ENCODE measurements at regions not wholly inside any gene's neighbourhood (a gene's known extent, or its start where the extent isn't known, plus 50 kb on each side); places are given as distances from the start of the nearest gene placed in this dataset.

DNA sequence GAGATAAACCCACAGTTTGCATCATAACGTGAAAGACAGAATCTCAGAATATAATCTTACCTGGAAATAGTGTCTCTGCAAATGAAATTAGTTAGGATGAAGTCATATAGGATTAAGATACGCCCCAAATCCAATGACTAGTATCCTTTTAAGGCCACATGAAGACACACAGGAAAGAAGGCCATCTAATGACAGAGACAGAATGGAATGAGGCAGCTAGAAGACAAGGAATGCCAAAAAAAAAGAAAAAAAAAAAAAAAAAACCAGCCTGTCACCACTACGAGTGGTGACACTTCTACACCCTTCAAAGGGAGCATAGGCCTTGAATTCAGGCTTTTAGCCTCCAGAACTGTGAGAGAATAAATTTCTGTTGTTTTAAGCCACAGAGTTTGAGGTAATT lies 82.9 kb downstream of the HYCC1 start:
- Histone ChIP-seq H3K4me3 (ENCODE audit: low read length) (no peak overlapping the region), H3K9ac (ENCODE audit: low read length) (no peak overlapping the region), H3K79me2 (ENCODE audit: low read length) (no peaks in the 10 kb centered on the region), H2AFZ (ENCODE audit: low read length) (no peak overlapping the region), H3F3A (ENCODE audit: insufficient read depth, low read length) (no peaks in the 10 kb centered on the region), H3K4me2 (ENCODE audit: low read depth, low read length) (no peak overlapping the region), H4K20me1 (ENCODE audit: insufficient read depth, low read length) (no peaks in the 10 kb centered on the region), H3K9me2 (replicated peaks; ENCODE audit: insufficient read depth, low read length) (no peaks in the 10 kb centered on the region), H3K4me1 (ENCODE audit: low read length) (no peaks in the 10 kb centered on the region), H3K27ac (ENCODE audit: low read length) (no peak overlapping the region), H3K27me3 (replicated peaks; ENCODE audit: insufficient read depth, low read length) (no peaks in the 10 kb centered on the region), H3K9me3 (replicated peaks; ENCODE audit: insufficient read depth, low read length) (no peaks in the 10 kb centered on the region), H3K36me3 (replicated peaks; ENCODE audit: insufficient read depth, low read length) (no peaks in the 10 kb centered on the region)
- TF ChIP-seq EZH2 (optimal IDR thresholded peaks at IDR 0.05; ENCODE audit: low read depth, low read length) (no peak), EZH2phosphoT487 (IDR thresholded peaks at IDR 0.05; ENCODE audit: low read length) (no peak)
- TF ChIP-seq, protein P1, sequence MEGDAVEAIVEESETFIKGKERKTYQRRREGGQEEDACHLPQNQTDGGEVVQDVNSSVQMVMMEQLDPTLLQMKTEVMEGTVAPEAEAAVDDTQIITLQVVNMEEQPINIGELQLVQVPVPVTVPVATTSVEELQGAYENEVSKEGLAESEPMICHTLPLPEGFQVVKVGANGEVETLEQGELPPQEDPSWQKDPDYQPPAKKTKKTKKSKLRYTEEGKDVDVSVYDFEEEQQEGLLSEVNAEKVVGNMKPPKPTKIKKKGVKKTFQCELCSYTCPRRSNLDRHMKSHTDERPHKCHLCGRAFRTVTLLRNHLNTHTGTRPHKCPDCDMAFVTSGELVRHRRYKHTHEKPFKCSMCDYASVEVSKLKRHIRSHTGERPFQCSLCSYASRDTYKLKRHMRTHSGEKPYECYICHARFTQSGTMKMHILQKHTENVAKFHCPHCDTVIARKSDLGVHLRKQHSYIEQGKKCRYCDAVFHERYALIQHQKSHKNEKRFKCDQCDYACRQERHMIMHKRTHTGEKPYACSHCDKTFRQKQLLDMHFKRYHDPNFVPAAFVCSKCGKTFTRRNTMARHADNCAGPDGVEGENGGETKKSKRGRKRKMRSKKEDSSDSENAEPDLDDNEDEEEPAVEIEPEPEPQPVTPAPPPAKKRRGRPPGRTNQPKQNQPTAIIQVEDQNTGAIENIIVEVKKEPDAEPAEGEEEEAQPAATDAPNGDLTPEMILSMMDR (IDR thresholded peaks at IDR 0.05; ENCODE audit: low read length) = no peak
- DNase-seq = no peak

DNA sequence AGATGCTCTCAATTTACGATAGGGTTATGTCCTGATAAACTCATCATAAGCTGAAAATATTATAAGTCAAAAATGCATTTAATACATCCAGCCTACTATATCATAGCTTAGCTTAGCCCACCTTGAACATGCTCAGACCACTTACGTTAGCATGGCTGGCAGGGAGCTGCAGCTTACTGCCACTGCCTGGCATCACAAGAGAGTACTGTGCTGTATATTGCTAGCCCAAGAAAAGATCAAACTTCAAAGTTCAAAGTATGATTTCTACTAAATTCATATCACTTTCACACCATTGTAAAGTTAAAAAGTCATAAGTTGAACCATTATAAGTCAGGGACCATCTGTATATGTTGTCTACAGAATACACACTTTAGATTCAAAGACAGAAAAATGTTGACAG lies 91.6 kb downstream of the HYCC1 start:
- no peaks in the 10 kb centered on the region for H4K20me1 ChIP-seq (ENCODE audit: insufficient read depth, low read length)
- H3F3A ChIP-seq (ENCODE audit: insufficient read depth, low read length) = no peaks in the 10 kb centered on the region
- no peak overlapping the region for H3K9ac ChIP-seq (ENCODE audit: low read length)
- no peak overlapping the region for H3K27ac ChIP-seq (ENCODE audit: low read length)
- H3K36me3 ChIP-seq (replicated peaks; ENCODE audit: insufficient read depth, low read length) = no peaks in the 10 kb centered on the region
- TF ChIP-seq EZH2phosphoT487 (IDR thresholded peaks at IDR 0.05; ENCODE audit: low read length) (no peak), EZH2 (optimal IDR thresholded peaks at IDR 0.05; ENCODE audit: low read depth, low read length) (no peak)
- TF ChIP-seq, protein P1 (IDR thresholded peaks at IDR 0.05; ENCODE audit: low read length) = no peak
- H3K9me3 ChIP-seq (replicated peaks; ENCODE audit: insufficient read depth, low read length) = no peaks in the 10 kb centered on the region
- no peak overlapping the region for H3K4me3 ChIP-seq (ENCODE audit: low read length)
- DNase-seq = no peak
- no peaks in the 10 kb centered on the region for H3K4me1 ChIP-seq (ENCODE audit: low read length)
- H2AFZ ChIP-seq (ENCODE audit: low read length) = no peak overlapping the region
- no peaks in the 10 kb centered on the region for H3K79me2 ChIP-seq (ENCODE audit: low read length)
- no peaks in the 10 kb centered on the region for H3K27me3 ChIP-seq (replicated peaks; ENCODE audit: insufficient read depth, low read length)
- H3K4me2 ChIP-seq (ENCODE audit: low read depth, low read length) = no peak overlapping the region
- H3K9me2 ChIP-seq (replicated peaks; ENCODE audit: insufficient read depth, low read length) = no peaks in the 10 kb centered on the region

DNA sequence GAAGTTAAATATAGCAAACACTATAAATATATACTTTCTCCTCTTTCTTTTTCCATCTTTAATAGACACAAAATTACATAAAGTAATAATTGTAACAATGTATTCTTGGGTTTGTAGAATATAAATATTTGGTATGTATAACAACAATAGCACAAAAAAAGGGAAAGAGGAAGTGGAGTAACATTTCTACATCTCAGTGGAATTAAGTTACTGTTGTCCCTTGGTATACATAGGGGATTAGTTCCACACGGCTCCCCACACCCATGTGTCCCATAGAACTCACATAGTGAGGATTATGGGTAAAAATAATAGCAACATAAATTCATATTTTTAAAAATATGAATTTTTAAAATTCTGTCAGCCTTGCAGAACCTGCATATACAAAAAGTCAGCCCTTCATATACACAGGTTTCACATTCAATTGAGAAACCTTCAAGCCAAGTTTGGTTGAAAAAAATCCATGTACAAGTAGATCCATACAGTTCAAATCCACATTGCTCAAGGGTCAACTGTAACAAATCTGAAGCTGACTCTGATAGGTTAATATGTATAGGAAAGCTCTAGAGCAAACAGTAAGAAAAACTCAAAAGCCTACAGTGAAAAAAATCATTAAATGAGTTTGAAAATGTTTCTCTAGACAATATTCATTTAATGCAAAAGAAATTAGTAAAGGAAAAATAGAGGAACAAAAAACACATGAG lies 92.4 kb downstream of the HYCC1 start:
- Histone ChIP-seq H3K4me1 (ENCODE audit: low read length) (no peaks in the 10 kb centered on the region), H3K27me3 (replicated peaks; ENCODE audit: insufficient read depth, low read length) (no peaks in the 10 kb centered on the region), H3K4me3 (ENCODE audit: low read length) (no peak overlapping the region), H3K27ac (ENCODE audit: low read length) (no peak overlapping the region), H3K79me2 (ENCODE audit: low read length) (no peaks in the 10 kb centered on the region), H3K4me2 (ENCODE audit: low read depth, low read length) (no peak overlapping the region), H2AFZ (ENCODE audit: low read length) (no peak overlapping the region), H3K9me3 (replicated peaks; ENCODE audit: insufficient read depth, low read length) (no peaks in the 10 kb centered on the region), H3K36me3 (replicated peaks; ENCODE audit: insufficient read depth, low read length) (no peaks in the 10 kb centered on the region), H4K20me1 (ENCODE audit: insufficient read depth, low read length) (no peaks in the 10 kb centered on the region), H3K9me2 (replicated peaks; ENCODE audit: insufficient read depth, low read length) (no peaks in the 10 kb centered on the region), H3F3A (ENCODE audit: insufficient read depth, low read length) (no peaks in the 10 kb centered on the region), H3K9ac (ENCODE audit: low read length) (no peak overlapping the region)
- DNase-seq = no peak
- TF ChIP-seq EZH2 (optimal IDR thresholded peaks at IDR 0.05; ENCODE audit: low read depth, low read length) (no peak), EZH2phosphoT487 (IDR thresholded peaks at IDR 0.05; ENCODE audit: low read length) (no peak)
- TF ChIP-seq, protein P1 (IDR thresholded peaks at IDR 0.05; ENCODE audit: low read length) = no peak
